Stimulated activated naive B cell treated with anti-CD40 and anti-IgM and Interleukin-4, amounts not matched to agents 10 μg/mL and 1 μg/mL and 100 μg/mL, for 72 hours (primary cell): ENCODE measurements at regions not wholly inside any gene's neighbourhood (a gene's known extent, or its start where the extent isn't known, plus 50 kb on each side); places are given as distances from the start of the nearest gene placed in this dataset.

Experiments
- ATAC-seq, 2 donors: fragments of 150-1000 bp; cut with Tn5 transposase; replicated peaks; 2 replicates each; pipeline ENCODE4 v1.10.0; 2021; ENCODE audit warnings: moderate library complexity in 1 of 2
- DNase-seq: peaks from one replicate; pipeline ENCODE4 v3.0.0; 2021
- H3K27ac Mint-ChIP-seq: one replicate; pipeline ENCODE4 v1.8.0; 2022; ENCODE audit warnings: mild to moderate bottlenecking, mixed read lengths
- H3K27me3 Mint-ChIP-seq, 2 donors: one replicate each; pipeline ENCODE4 v1.8.0; 2022; ENCODE audit warnings: mixed read lengths in 2 of 2
- H3K36me3 Mint-ChIP-seq, 2 donors: one replicate each; pipeline ENCODE4 v1.8.0; 2022; ENCODE audit warnings: mixed read lengths in 2 of 2, mild to moderate bottlenecking in 1 of 2
- H3K4me1 Mint-ChIP-seq, 2 donors: one replicate each; pipeline ENCODE4 v1.8.0; 2022; ENCODE audit warnings: mixed read lengths in 2 of 2, mild to moderate bottlenecking in 1 of 2
- H3K4me3 Mint-ChIP-seq, 2 donors: one replicate each; pipeline ENCODE4 v1.8.0; 2022; ENCODE audit warnings: mild to moderate bottlenecking in 2 of 2, mixed read lengths in 2 of 2, moderate library complexity in 1 of 2
- H3K9me3 Mint-ChIP-seq, 2 donors: one replicate each; pipeline ENCODE4 v1.8.0; 2022; ENCODE audit warnings: mixed read lengths in 2 of 2, mild to moderate bottlenecking in 1 of 2

- H3K4me3 Mint-ChIP-seq, result no peak overlapping the region
- peaks cover 17 to 18% of the 10 kb centered on the region in 2 donors for H3K27me3 Mint-ChIP-seq
- ATAC-seq (no peak), DNase-seq (no peak)
- peaks cover 0 to 5% of the 10 kb centered on the region in 2 donors for H3K9me3 Mint-ChIP-seq
- H3K4me1 Mint-ChIP-seq, result no peaks in the 10 kb centered on the region
- no peak overlapping the region for H3K27ac Mint-ChIP-seq
- no peaks in the 10 kb centered on the region for H3K36me3 Mint-ChIP-seq
Observed at GRCh38 chr5:110012145-110012544, 322.4 kb downstream of the MAN2A1 start.

DNA sequence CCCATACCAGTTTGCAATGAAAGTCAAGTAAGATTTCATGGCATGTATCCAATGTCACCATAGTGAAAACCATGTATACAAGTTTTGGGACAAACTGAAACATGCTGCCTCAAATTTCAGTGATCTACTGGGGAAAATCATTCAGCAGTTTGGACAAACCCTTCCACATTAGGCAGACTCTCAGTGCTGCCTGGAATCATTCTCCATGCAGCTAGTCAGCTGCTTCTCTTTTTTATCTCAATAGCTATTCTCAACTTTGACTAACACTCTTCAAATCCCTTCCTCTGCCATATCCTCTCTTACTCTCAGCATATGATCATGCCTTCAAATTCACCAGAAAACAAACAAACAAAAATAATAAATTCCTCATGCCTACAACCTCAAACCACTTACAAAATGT lies 323.3 kb downstream of the MAN2A1 start:
- DNase-seq (no peak), ATAC-seq (no peak)
- Mint-ChIP-seq H3K4me3 (no peak overlapping the region), H3K4me1 (no peaks in the 10 kb centered on the region), H3K27ac (no peak overlapping the region), H3K9me3 (peaks cover 0 to 5% of the 10 kb centered on the region in 2 donors), H3K36me3 (no peaks in the 10 kb centered on the region), H3K27me3 (peaks cover 17 to 18% of the 10 kb centered on the region in 2 donors)

DNA sequence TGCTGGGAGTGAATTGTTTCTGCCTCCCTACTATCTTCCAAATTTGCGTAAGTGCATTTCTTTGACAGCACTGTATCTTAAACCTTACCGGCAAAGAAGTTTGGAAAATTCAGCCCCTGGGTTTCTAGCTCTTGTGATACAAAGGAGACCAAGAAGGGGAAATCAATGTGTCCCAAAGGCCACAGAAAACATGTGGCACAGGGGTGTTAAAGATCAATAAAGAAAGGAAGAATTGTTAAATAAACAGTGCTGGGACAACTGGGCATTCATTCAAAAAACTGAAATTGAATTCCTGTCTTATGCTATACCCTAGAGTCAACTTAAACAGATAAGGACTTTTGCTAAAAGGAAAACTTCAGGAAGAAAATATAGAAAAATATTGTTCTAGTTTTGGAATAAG lies 328.1 kb downstream of the MAN2A1 start:
- Mint-ChIP-seq H3K4me1 (no peaks in the 10 kb centered on the region), H3K9me3 (peaks cover 0 to 5% of the 10 kb centered on the region in 2 donors), H3K4me3 (no peak overlapping the region), H3K27me3 (peaks cover 17 to 20% of the 10 kb centered on the region in 2 donors), H3K36me3 (no peaks in the 10 kb centered on the region), H3K27ac (no peak overlapping the region)
- ATAC-seq, result no peak
- no peak for DNase-seq

GRCh38 chr5:110018509-110018908 lies 328.8 kb downstream of the MAN2A1 start:
- H3K27ac Mint-ChIP-seq, result no peak overlapping the region
- H3K27me3 Mint-ChIP-seq, result peaks cover 10 to 13% of the 10 kb centered on the region in 2 donors
- H3K36me3 Mint-ChIP-seq, result no peaks in the 10 kb centered on the region
- no peak overlapping the region for H3K4me3 Mint-ChIP-seq
- ATAC-seq (no peak), DNase-seq (no peak)
- no peaks in the 10 kb centered on the region for H3K4me1 Mint-ChIP-seq
- H3K9me3 Mint-ChIP-seq, result peaks cover 0 to 3% of the 10 kb centered on the region in 2 donors

GRCh38 chr5:110019119-110019518 lies 329.4 kb downstream of the MAN2A1 start:
- Mint-ChIP-seq H3K4me3 (no peak overlapping the region), H3K27ac (no peak overlapping the region), H3K4me1 (no peaks in the 10 kb centered on the region), H3K36me3 (no peaks in the 10 kb centered on the region), H3K27me3 (peaks cover 6 to 9% of the 10 kb centered on the region in 2 donors), H3K9me3 (peaks cover 0 to 3% of the 10 kb centered on the region in 2 donors)
- DNase-seq (no peak), ATAC-seq (no peak)

DNA sequence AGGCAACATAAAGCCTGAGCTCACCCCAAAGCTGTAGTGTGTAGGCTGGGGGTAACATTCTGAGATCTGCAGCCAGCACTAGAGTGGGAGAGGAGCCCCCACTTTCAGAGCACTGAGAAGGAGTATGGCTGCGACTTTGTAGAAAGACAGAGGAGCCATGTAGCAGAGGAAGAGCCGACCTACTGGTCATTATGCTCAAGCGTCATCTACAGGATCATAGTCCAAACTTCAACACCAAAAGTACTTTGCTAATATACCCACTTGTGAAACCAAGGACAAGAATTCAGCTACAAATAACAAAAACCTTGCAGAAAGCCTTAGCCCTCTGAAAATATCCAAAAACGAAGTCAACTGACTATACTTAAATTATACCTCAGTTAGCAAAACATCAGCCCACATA lies 330.1 kb downstream of the MAN2A1 start:
- H3K4me1 Mint-ChIP-seq, result no peaks in the 10 kb centered on the region
- no peaks in the 10 kb centered on the region for H3K36me3 Mint-ChIP-seq
- no peak overlapping the region for H3K27ac Mint-ChIP-seq
- DNase-seq, result no peak
- no peak overlapping the region for H3K4me3 Mint-ChIP-seq
- ATAC-seq, result no peak
- H3K27me3 Mint-ChIP-seq, result peaks cover 6 to 9% of the 10 kb centered on the region in 2 donors
- H3K9me3 Mint-ChIP-seq, result no peaks in the 10 kb centered on the region

- no peak overlapping the region for H3K4me3 Mint-ChIP-seq
- ATAC-seq (no peak), DNase-seq (no peak)
Observed at GRCh38 chr5:110021251-110021650, 331.5 kb downstream of the MAN2A1 start.

GRCh38 chr5:110025160-110025559 lies 335.4 kb downstream of the MAN2A1 start:
- Mint-ChIP-seq H3K9me3 (peaks cover 1 to 4% of the 10 kb centered on the region in 2 donors), H3K4me1 (no peaks in the 10 kb centered on the region), H3K4me3 (no peak overlapping the region), H3K36me3 (no peaks in the 10 kb centered on the region), H3K27me3 (peaks cover 0 to 9% of the 10 kb centered on the region in 2 donors), H3K27ac (no peak overlapping the region)
- DNase-seq, result no peak
- ATAC-seq, result no peak

More at GRCh38 chr5:110021251-110021650, 331.5 kb downstream of the MAN2A1 start:
- Mint-ChIP-seq H3K36me3 (no peaks in the 10 kb centered on the region), H3K27ac (no peak overlapping the region), H3K9me3 (peaks cover 1 to 4% of the 10 kb centered on the region in 2 donors), H3K4me1 (no peaks in the 10 kb centered on the region), H3K27me3 (peaks cover 6 to 9% of the 10 kb centered on the region in 2 donors)

DNA sequence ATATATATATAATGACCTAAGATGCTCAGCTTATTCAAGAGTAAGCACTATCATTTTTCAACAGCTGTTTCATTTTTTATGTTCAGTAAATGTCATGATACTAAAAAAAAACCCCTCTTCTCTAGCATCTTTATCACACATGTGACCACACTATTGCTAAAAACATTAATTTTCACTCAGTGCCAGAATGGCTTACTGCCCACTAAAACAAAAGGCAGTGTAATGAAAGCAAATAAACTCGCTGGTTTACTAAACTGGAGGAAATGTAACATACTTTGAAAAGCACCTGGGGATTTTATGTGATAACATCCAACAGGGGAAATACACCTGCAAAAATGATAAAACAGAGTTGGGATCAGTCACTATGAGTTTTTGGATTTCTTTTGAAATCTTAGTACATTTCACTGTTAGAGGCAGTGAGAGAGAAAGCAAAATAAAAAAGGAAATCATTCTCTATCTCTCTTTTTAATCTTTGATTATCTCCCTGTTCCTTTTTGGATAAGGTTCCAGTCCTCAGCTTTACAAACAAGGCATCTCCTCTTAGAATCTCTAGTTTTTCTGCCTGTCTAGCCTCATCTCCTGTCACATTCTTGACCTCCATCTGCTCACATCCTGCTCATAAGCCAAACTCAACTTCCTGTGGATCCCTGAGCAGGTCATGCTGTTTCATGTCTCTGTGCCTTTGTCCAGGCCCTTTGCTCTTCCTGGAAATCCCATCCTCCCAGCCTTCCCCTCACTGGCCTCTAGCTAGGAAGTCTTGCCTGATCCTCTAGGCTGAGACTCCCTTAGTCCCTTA lies 338.0 kb downstream of the MAN2A1 start:
- Mint-ChIP-seq H3K27ac (no peak overlapping the region), H3K27me3 (no peaks in the 10 kb centered on the region), H3K36me3 (no peaks in the 10 kb centered on the region), H3K9me3 (peaks cover 1 to 4% of the 10 kb centered on the region in 2 donors), H3K4me1 (no peaks in the 10 kb centered on the region), H3K4me3 (no peak overlapping the region)
- DNase-seq, result no peak
- ATAC-seq, result no peak

DNA sequence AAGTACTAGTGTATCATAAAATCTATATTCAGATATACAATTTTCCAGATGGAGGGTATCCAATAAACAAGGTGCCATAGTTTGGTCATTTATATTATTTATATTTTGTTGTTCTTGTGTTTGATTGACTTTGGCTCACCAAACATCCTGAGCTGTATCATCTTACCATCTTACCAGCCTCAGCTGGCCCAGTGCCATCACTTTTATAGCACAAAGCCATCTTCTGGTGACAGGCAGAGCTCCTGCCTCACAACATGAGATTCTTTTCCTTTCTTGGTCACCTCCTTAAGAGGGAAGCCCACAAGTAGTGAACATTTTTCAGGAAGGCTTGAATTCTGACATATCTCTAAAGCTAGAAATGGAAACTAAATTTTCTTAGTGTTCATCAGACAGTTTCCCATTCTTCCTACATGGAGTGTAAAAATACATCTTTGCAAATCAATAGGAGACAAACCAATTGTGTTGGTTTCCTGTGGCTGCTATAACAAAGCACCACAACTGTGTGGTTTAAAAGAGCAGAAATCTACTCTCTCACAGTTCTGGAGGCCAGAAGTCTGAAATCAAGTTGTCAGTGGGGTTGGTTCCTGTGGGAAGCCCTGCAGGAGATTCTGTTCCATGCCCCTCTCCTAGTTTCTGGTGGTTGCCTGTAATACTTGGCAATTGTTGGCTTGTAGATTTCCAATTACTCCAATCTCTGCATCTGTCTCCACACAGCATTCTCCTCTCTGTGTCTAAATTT lies 341.8 kb downstream of the MAN2A1 start:
- no peaks in the 10 kb centered on the region for H3K27me3 Mint-ChIP-seq
- ATAC-seq, result no peak
- no peaks in the 10 kb centered on the region for H3K4me1 Mint-ChIP-seq

GRCh38 chr5:110032376-110032775 lies 342.6 kb downstream of the MAN2A1 start:
- no peaks in the 10 kb centered on the region for H3K9me3 Mint-ChIP-seq
- no peak for DNase-seq
- H3K4me3 Mint-ChIP-seq, result no peak overlapping the region
- H3K27me3 Mint-ChIP-seq, result no peaks in the 10 kb centered on the region
- ATAC-seq, result no peak
- H3K36me3 Mint-ChIP-seq, result no peaks in the 10 kb centered on the region
- no peak overlapping the region for H3K27ac Mint-ChIP-seq
- no peaks in the 10 kb centered on the region for H3K4me1 Mint-ChIP-seq

More for the DNA sequence above, 341.8 kb downstream of the MAN2A1 start:
- H3K4me3 Mint-ChIP-seq, result no peak overlapping the region
- DNase-seq, result no peak
- no peak overlapping the region for H3K27ac Mint-ChIP-seq
- H3K36me3 Mint-ChIP-seq, result no peaks in the 10 kb centered on the region
- H3K9me3 Mint-ChIP-seq, result no peaks in the 10 kb centered on the region

DNA sequence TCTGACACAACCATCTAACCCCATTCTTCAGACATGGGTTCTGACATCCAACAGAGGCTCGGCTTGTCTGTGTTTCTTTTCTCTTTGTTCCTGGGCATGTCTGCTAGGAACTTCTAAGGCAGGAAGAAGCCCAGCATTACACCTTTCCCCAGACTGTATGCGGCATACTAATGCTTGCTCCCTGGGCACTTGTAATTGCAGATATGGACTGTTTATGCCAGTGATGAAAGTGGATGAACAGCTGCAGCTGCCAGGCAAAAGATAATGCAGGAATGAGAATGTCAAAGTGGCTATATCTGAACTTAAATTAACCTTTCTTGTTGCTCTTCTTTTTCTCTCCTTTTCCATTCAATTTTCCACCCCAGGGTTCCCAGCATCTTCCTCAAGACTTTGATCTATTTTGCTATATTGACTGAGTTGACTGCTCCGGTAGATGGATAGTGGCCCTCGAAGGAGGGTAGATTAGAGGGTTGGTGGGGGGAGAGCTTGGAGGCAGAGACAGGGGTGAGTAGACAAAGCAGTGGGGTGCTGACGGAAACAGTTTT lies 344.4 kb downstream of the MAN2A1 start:
- Mint-ChIP-seq H3K27ac (no peak overlapping the region), H3K27me3 (no peaks in the 10 kb centered on the region), H3K36me3 (no peaks in the 10 kb centered on the region), H3K4me3 (no peak overlapping the region), H3K4me1 (no peaks in the 10 kb centered on the region), H3K9me3 (peaks cover 0 to 3% of the 10 kb centered on the region in 2 donors)
- DNase-seq (no peak), ATAC-seq (no peak)

DNA sequence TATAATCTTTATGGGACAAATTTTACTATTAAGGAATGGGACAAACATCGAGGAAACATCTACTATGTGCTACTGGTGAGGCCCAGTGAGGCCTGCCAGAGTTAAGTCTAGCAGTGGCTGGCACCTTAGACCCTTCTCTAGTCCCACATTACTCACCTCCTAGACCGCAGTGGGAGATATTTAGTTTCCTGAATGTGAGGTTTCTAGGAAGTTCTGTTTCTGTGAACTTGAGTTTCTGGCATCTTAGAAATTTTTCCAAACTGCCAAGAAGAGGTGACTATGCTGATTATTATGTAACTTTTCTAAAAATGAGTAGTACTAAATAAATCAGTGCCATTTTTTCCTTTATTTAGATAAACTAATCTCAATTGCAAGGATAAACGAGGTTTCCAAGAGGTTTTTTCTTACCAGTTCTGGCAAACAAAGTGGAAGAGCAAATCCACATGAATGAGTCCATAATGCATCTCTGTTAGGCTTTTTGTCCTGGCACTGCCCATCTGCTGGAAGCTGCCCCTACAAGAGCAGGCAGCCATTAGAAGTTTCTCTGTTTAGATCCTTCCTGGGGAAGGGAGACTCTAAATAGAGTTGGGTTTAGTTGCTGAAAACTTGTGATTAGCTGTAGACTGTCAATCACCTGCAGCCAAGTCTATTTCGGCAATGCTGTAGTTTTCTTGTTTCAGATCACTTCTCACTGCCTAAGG lies 348.7 kb downstream of the MAN2A1 start:
- H3K27ac Mint-ChIP-seq, result no peak overlapping the region
- no peak for DNase-seq

DNA sequence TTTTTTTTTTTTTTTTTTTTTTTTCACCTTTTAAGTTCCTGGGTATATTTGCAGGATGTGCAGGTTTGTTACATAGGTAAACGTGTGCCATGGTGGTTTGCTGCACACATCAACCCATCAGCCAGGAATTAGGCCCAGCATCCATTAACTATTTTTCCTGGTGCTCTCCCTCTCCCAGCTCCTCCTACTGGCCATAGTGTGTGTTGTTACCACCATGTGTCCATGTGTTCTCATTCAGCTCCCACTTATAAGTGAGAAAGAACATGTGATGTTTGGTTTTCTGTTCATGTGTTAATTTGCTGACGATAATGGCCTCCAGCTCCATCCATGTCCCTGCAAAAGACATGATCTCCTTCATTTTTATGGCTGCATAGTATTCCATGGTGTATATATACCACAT lies 350.5 kb downstream of the MAN2A1 start:
- no peaks in the 10 kb centered on the region for H3K4me1 Mint-ChIP-seq
- ATAC-seq (no peak), DNase-seq (no peak)
- no peaks in the 10 kb centered on the region for H3K36me3 Mint-ChIP-seq
- peaks cover 4 to 8% of the 10 kb centered on the region in 2 donors for H3K27me3 Mint-ChIP-seq
- H3K9me3 Mint-ChIP-seq, result peaks cover 16 to 28% of the 10 kb centered on the region in 2 donors
- H3K27ac Mint-ChIP-seq, result no peak overlapping the region
- H3K4me3 Mint-ChIP-seq, result no peak overlapping the region

More for the DNA sequence above, 348.7 kb downstream of the MAN2A1 start:
- H3K27me3 Mint-ChIP-seq, result no peaks in the 10 kb centered on the region
- H3K4me3 Mint-ChIP-seq, result no peak overlapping the region
- ATAC-seq, result no peak
- H3K4me1 Mint-ChIP-seq, result no peaks in the 10 kb centered on the region
- no peaks in the 10 kb centered on the region for H3K36me3 Mint-ChIP-seq
- H3K9me3 Mint-ChIP-seq, result peaks cover 6 to 16% of the 10 kb centered on the region in 2 donors
